Cardiac fibroblast (primary cell): ENCODE measurements at regions not wholly inside any gene's neighbourhood (a gene's known extent, or its start where the extent isn't known, plus 50 kb on each side); places are given as distances from the start of the nearest gene placed in this dataset.

ENCODE experiments used
- DNase-seq, 2 donors: peaks; one replicate each; pipeline versions ENCODE4 v3.0.0 to v3.0.0-alpha.2; 2010; ENCODE audit warnings: low read depth in 2 of 2
- H3K4me3 ChIP-seq, 2 donors: replicated peaks in 1 of 2; 1 replicate in 1 of 2; 2 replicates in 1 of 2; pipeline ENCODE4 v1.5.1; 2011; ENCODE audit warnings: low read depth in 2 of 2, low read length in 2 of 2, mild to moderate bottlenecking in 2 of 2, moderate library complexity in 1 of 2
- CTCF ChIP-seq: IDR thresholded peaks from one replicate; pipeline ENCODE4 v1.5.1; 2011; ENCODE audit warnings: low read depth, mild to moderate bottlenecking, low read length, inconsistent platforms

GRCh38 chr2:36032046-36032445 is 323.5 kb upstream of the CRIM1 start:
- no peak for DNase-seq
- TF ChIP-seq CTCF, result no peak
- no peak overlapping the region for H3K4me3 ChIP-seq

- no peak for DNase-seq
- no peak overlapping the region for H3K4me3 ChIP-seq
- TF ChIP-seq CTCF, result no peak
Measured at GRCh38 chr2:36031471-36031870, 324.1 kb upstream of the CRIM1 start.

GRCh38 chr2:36027616-36028015 is 328.0 kb upstream of the CRIM1 start:
- no peak overlapping the region for H3K4me3 ChIP-seq
- no peak for TF ChIP-seq CTCF

GRCh38 chr2:36013064-36013463 is 342.5 kb upstream of the CRIM1 start:
- DNase-seq, result no peak
- H3K4me3 ChIP-seq, result no peak overlapping the region
- TF ChIP-seq CTCF, result no peak

More at GRCh38 chr2:36027616-36028015, 328.0 kb upstream of the CRIM1 start:
- DNase-seq, result no peak

GRCh38 chr2:36006444-36006843 is 349.1 kb upstream of the CRIM1 start:
- no peak for DNase-seq
- no peak overlapping the region for H3K4me3 ChIP-seq
- no peak for TF ChIP-seq CTCF

- no peak for DNase-seq
- H3K4me3 ChIP-seq, result no peak overlapping the region
- no peak for TF ChIP-seq CTCF
Measured at GRCh38 chr2:36002941-36003340, 352.6 kb upstream of the CRIM1 start.

- TF ChIP-seq CTCF, result no peak
- no peak overlapping the region for H3K4me3 ChIP-seq
- DNase-seq, result no peak
Measured at GRCh38 chr2:35997488-35997887, 358.1 kb upstream of the CRIM1 start.
